Prostate gland (tissue), 2 donors: ENCODE measurements at regions not wholly inside any gene's neighbourhood (a gene's known extent, or its start where the extent isn't known, plus 50 kb on each side); places are given as distances from the start of the nearest gene placed in this dataset.

Source experiments
- POLR2A ChIP-seq: fragments of 450-650 bp; IDR thresholded peaks from one replicate; pipeline ENCODE4 v1.6.1; 2016; ENCODE audit warnings: antibody characterized with exemption, mild to moderate bottlenecking
- TF ChIP-seq, protein P1 (sequence below), 4 experiments: fragments of 200-600 bp in 2 of 4; fragments of 450-650 bp in 2 of 4; sonication (generic) in 2 of 4; IDR thresholded peaks; 1 replicate in 3 of 4; 2 replicates in 1 of 4; pipeline ENCODE4 v1.5.1; 2016 to 2019; ENCODE audit warnings: antibody characterized with exemption in 4 of 4, mild to moderate bottlenecking in 2 of 4, moderate library complexity in 2 of 4

DNA sequence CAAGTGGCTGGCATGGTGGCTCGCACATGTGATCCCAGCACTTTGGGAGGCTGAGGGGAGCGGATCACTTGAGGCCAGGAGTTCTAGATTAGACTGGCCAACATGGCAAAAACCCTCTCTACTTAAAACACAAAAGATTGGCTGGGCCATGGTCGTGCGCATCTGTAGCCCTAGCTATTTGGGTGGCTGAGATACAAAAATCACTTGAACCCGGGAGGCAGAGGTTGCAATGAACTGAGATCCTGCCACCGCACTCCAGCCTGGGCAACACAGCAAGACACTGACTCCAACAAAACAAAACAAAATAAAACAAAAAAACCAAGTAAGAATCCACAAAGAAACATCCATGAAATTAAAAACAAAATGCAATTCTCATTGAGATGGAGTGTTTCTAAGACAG is 630.6 kb downstream of the UQCRFS1 start:
- TF ChIP-seq POLR2A, result no peak
- TF ChIP-seq, protein P1, sequence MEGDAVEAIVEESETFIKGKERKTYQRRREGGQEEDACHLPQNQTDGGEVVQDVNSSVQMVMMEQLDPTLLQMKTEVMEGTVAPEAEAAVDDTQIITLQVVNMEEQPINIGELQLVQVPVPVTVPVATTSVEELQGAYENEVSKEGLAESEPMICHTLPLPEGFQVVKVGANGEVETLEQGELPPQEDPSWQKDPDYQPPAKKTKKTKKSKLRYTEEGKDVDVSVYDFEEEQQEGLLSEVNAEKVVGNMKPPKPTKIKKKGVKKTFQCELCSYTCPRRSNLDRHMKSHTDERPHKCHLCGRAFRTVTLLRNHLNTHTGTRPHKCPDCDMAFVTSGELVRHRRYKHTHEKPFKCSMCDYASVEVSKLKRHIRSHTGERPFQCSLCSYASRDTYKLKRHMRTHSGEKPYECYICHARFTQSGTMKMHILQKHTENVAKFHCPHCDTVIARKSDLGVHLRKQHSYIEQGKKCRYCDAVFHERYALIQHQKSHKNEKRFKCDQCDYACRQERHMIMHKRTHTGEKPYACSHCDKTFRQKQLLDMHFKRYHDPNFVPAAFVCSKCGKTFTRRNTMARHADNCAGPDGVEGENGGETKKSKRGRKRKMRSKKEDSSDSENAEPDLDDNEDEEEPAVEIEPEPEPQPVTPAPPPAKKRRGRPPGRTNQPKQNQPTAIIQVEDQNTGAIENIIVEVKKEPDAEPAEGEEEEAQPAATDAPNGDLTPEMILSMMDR (IDR thresholded peaks at IDR 0.05), result no peak
